ENCODE measurements at regions not wholly inside any gene's neighbourhood (a gene's known extent, or its start where the extent isn't known, plus 50 kb on each side); places are given as distances from the start of the nearest gene placed in this dataset.

GRCh38 chr3:99505200-99505599, 133.2 kb upstream of the COL8A1 start:
- H3K4me3 ChIP-seq (ENCODE audit: low read depth, poor library complexity, severe bottlenecking), result no peak overlapping the region
- TF ChIP-seq CTCF (IDR thresholded peaks at IDR 0.05), result no peak
- no peak for TF ChIP-seq POLR2A (IDR thresholded peaks at IDR 0.05)
- intact Hi-C loops (cut with DNase I; ENCODE audit: low total_unique reads), result no loop called here
- 77 to 84% methylated on average over 1 of the region's 1 CpG for WGBS, 2 donors
- no peak for DNase-seq (ENCODE audit: low spot score in 2 of 2)

- intact Hi-C loops (cut with DNase I; ENCODE audit: low total_unique reads), result no loop called here
- no peak for DNase-seq (ENCODE audit: low spot score in 2 of 2)
- 72 to 83% methylated on average over 2 of the region's 2 CpGs for WGBS, 2 donors
- H3K4me3 ChIP-seq (ENCODE audit: low read depth, poor library complexity, severe bottlenecking), result no peak overlapping the region
- TF ChIP-seq CTCF (IDR thresholded peaks at IDR 0.05), result no peak
- no peak for TF ChIP-seq POLR2A (IDR thresholded peaks at IDR 0.05)
Observed at GRCh38 chr3:99504258-99504657, 134.1 kb upstream of the COL8A1 start.

GRCh38 chr3:99503350-99503749, 135.0 kb upstream of the COL8A1 start:
- DNase-seq (ENCODE audit: low spot score in 2 of 2), result no peak
- TF ChIP-seq POLR2A (IDR thresholded peaks at IDR 0.05) (no peak), CTCF (IDR thresholded peaks at IDR 0.05) (no peak)

GRCh38 chr3:99502871-99503270, 135.5 kb upstream of the COL8A1 start:
- no peak for DNase-seq (ENCODE audit: low spot score in 2 of 2)
- TF ChIP-seq POLR2A (IDR thresholded peaks at IDR 0.05) (no peak), CTCF (IDR thresholded peaks at IDR 0.05) (no peak)
- intact Hi-C loops (cut with DNase I; ENCODE audit: low total_unique reads), result no loop called here
- H3K4me3 ChIP-seq (ENCODE audit: low read depth, poor library complexity, severe bottlenecking), result no peak overlapping the region
- WGBS, 2 donors, result 86 to 90% methylated on average over 1 of the region's 1 CpG

More at GRCh38 chr3:99503350-99503749, 135.0 kb upstream of the COL8A1 start:
- H3K4me3 ChIP-seq (ENCODE audit: low read depth, poor library complexity, severe bottlenecking), result no peak overlapping the region
- 70 to 72% methylated on average over 3 of the region's 3 CpGs for WGBS, 2 donors
- intact Hi-C loops (cut with DNase I; ENCODE audit: low total_unique reads), result no loop called here

GRCh38 chr3:99500485-99500884, 137.9 kb upstream of the COL8A1 start:
- intact Hi-C loops (cut with DNase I; ENCODE audit: low total_unique reads), result no loop called here
- DNase-seq (ENCODE audit: low spot score in 2 of 2), result no peak
- H3K4me3 ChIP-seq (ENCODE audit: low read depth, poor library complexity, severe bottlenecking), result no peak overlapping the region
- 52 to 68% methylated on average over 5 of the region's 5 CpGs for WGBS, 2 donors
- TF ChIP-seq POLR2A (IDR thresholded peaks at IDR 0.05) (no peak), CTCF (IDR thresholded peaks at IDR 0.05) (no peak)
